Brain pericyte (primary cell): ENCODE measurements at regions not wholly inside any gene's neighbourhood (a gene's known extent, or its start where the extent isn't known, plus 50 kb on each side); places are given as distances from the start of the nearest gene placed in this dataset.
"Not testable (repeated sequence)": the region's sequence is repeated elsewhere in the genome, so short reads cannot be mapped to it uniquely, and the experiment has no call there.

Experiments used
- DNase-seq: peaks from one replicate; pipeline ENCODE4 v3.0.0-alpha.2; 2012; ENCODE audit warnings: low read depth, low spot score

- DNase-seq: no peak
Observed at GRCh38 chr3:190989218-190989617, 126.7 kb upstream of the GMNC start.

- no peak for DNase-seq
Observed at GRCh38 chr3:190988102-190988501, 125.6 kb upstream of the GMNC start.

- no peak for DNase-seq
Observed at GRCh38 chr3:190984502-190985244, 122.2 kb upstream of the GMNC start.

DNA sequence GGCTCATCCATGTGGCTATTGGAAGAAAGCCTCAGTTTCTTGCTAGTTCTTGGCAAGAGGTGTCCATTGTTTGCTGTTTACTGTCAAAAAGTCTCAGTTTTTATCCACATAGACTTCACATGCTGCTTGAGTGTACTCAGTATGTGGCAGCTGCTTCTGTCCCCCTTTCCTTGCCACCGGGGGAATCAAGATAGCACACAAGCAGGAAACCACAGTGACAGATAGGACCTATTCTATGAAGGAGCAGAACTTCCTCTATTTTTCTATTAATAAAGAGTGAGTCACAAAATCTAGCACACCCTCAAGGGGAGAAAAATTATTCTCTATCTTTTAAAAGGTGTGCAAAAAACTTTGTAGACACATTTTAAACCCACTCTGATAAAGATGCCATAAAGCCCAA is 121.4 kb upstream of the GMNC start:
- no peak for DNase-seq

GRCh38 chr3:190973771-190974170 is 111.3 kb upstream of the GMNC start:
- DNase-seq: no peak

- DNase-seq: no peak
Observed at GRCh38 chr3:190972840-190973270, 110.4 kb upstream of the GMNC start.

DNA sequence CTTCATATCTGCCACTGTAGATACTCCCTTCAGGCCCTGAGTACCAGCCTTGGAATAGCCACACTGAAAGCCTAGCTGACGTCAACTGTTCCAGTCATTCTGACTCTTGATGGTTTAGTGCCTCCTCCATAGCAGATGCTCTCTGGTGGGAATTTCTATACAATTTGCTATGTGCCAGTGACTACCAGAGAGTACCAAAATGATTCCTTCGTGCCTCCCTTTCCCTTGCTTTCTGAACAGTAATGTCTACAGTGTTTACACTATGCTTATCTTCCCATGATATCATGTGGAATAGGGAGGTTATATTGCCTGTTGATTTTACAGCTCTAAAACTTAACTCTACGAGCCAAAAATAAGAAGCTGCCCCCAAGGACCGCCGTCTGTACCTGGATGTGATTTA is 109.7 kb upstream of the GMNC start:
- DNase-seq: no peak

DNA sequence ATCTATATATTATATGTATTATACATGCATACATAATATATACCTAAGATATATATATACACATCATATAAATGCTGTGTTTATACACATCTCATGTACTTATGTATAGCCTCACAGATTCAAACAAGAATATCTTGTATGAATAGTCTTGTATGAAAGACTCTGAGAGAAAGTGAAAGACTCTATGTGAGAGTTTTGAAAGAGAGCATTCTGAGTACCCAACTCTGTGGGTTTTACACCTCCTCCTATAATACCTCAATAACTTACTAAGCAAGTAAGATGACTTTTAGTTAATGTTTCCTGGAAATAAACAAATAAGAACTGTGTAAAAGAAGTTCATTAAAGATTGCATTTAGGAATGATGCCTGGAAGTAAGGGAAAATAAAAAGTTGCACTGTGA is 108.1 kb upstream of the GMNC start:
- DNase-seq: no peak

- no peak for DNase-seq
Observed at GRCh38 chr3:190968616-190969015, 106.1 kb upstream of the GMNC start.

DNA sequence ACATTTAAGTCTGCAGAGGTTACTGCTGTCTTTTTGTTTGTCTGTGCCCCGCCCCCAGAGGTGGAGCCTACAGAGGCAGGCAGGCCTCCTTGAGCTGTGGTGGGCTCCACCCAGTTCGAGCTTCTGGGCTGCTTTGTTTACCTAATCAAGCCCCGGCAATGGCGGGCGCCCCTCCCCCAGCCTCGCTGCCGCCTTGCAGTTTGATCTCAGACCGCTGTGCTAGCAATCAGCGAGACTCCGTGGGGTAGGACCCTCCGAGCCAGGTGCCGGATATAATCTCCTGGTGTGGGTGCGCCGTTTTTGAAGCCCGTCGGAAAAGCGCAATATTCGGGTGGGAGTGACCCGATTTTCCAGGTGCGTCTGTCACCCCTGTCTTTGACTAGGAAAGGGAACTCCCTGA is 102.4 kb upstream of the GMNC start:
- DNase-seq: not testable (repeated sequence)

DNA sequence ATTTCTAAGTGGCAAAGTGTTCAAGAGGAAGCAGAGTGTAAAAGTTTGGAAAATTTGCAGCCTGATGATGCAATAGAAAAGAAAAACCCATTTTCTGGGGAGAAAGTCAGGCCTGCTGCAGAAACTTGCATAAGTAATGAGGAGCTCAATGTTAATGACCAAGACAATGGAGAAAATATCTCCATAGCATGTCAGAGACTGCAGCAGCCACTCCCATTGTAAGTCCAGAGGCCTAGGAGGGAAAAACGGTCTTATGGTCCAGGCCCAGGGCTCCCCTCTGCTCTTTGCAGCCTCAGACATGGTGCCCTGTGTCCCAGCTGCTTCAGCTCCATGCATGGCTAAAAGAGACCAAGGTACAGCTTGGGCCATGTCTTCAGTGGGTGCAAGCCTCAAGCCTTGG is 96.6 kb upstream of the GMNC start:
- no peak for DNase-seq

DNA sequence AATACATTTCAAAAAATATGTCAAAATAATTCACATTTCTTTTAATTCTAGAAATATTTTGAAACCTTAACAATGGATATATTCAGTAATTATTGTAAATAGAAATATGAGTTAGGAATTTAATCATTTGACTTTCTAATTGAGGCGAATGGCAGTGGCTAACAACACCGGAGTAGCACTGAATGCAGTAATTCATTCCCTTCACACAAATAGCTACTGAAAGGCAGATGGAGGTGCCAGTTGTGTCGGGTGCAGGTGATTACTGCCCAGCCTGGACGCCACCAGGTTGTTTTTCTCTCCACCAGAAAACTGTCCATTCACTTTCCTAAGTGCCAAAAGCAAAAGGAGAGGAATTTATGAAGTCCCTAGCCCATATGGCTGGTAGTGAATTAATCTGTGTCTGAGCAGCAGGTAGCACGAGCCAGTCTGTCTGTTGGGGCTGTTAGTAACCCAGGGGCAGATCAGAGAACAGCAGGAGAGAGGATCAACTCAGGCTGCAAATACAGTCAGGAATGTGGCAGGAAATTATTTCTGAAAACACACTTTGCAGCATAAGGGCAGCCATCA is 79.3 kb upstream of the GMNC start:
- DNase-seq: no peak

GRCh38 chr3:190934616-190935015 is 72.1 kb upstream of the GMNC start:
- not testable (repeated sequence) for DNase-seq

DNA sequence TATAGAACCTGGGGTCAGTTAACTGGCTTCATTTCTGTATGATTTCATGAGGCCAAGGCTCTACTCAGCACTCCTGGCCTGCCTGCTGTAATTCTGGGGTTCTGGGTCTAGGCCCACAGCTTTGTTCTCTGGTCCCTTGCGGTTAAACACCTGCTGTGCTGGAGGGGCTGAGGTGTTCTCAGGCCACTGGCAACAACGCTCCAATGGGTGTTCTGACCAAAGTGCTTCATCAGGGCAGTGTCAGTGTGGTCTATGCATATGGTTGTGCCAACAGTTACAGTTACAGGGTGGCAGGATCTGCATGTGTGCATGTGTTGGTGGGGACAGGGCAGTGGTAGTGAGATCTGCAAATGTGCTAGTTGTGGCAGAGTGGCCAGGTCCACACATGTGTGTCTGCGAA is 64.1 kb upstream of the GMNC start:
- DNase-seq: no peak

GRCh38 chr3:190912736-190913135 is 50.2 kb upstream of the GMNC start:
- no peak for DNase-seq
